ENCODE measurements at regions not wholly inside any gene's neighbourhood (a gene's known extent, or its start where the extent isn't known, plus 50 kb on each side); places are given as distances from the start of the nearest gene placed in this dataset.

- Mint-ChIP-seq H3K27ac (no peak overlapping the region), H3K27me3 (peaks cover 31% of the 10 kb centered on the region), H3K4me3 (no peak overlapping the region), H3K9me3 (ENCODE audit: insufficient read depth) (peaks cover 3% of the 10 kb centered on the region), H3K4me1 (no peaks in the 10 kb centered on the region)
- H4K20me1 ChIP-seq (ENCODE audit: control insufficient read depth, insufficient read depth, low read length, poor library complexity, severe bottlenecking), result no peaks in the 10 kb centered on the region
- peaks cover 0 to 3% (median 1%) of the 10 kb centered on the region in 3 donors for H3K9me3 ChIP-seq (ENCODE audit: control extremely low read depth in 1 of 3, control insufficient read depth in 2 of 3, insufficient read depth in 1 of 3, low read length in 2 of 3)
- no peak overlapping the region for H3K27ac ChIP-seq (ENCODE audit: low read length in 2 of 2)
- H3K4me2 ChIP-seq (replicated peaks; ENCODE audit: low read depth, low read length, poor library complexity, severe bottlenecking), result no peak overlapping the region
- H3K79me2 ChIP-seq (ENCODE audit: control insufficient read depth, insufficient read depth, low read length), result no peaks in the 10 kb centered on the region
- POLR2A ChIA-PET, result no interaction called here
- 24% methylated on average over 6 of the region's 17 CpGs for WGBS (ENCODE audit: insufficient coverage)
- intact Hi-C loops (cut with micrococcal nuclease), result no loop called here
- ATAC-seq (ENCODE audit: low read depth) (no peak), DNase-seq (no peak)
- peaks cover 0 to 16% (median 2%) of the 10 kb centered on the region in 4 experiments for H3K27me3 ChIP-seq (replicated peaks in 1 of 4; ENCODE audit: control extremely low read depth in 1 of 4, control insufficient read depth in 3 of 4, insufficient read depth in 4 of 4, low read length in 3 of 4)
- H3K4me1 ChIP-seq (ENCODE audit: control insufficient read depth in 2 of 2, insufficient read depth in 2 of 2, low read length in 2 of 2), result no peaks in the 10 kb centered on the region
- no peak overlapping the region for H2AFZ ChIP-seq (ENCODE audit: insufficient read depth, low read depth, low read length, poor library complexity, severe bottlenecking)
- no peak overlapping the region for H3K9ac ChIP-seq (ENCODE audit: low read length)
- TF ChIP-seq CTCF (IDR thresholded peaks at IDR 0.05) (no peak), EZH2 (IDR thresholded peaks at IDR 0.05; ENCODE audit: borderline replicate concordance, insufficient read depth, low read depth, low read length, poor library complexity, severe bottlenecking) (no peak)
- CTCF ChIA-PET, result interaction anchor here (1.3 kb wide), 1 partner anchor 164 kb away, joined by 3 read pairs; no protein-coding TSS in a partner anchor
- H3K36me3 ChIP-seq (replicated peaks in 1 of 2; ENCODE audit: control extremely low read depth in 1 of 2, control insufficient read depth in 1 of 2, extremely low read depth in 1 of 2, insufficient read depth in 2 of 2, low read length in 1 of 2), result no peaks in the 10 kb centered on the region
- H3K4me3 ChIP-seq (ENCODE audit: control extremely low read depth in 1 of 5, extremely low read depth in 1 of 5, insufficient read depth in 1 of 5, low read depth in 2 of 5, low read length in 4 of 5), result no peak overlapping the region
Measured at GRCh38 chr2:46814160-46814961, 101.2 kb downstream of the MCFD2 start.

GRCh38 chr2:46813680-46814079 is 101.9 kb downstream of the MCFD2 start:
- ChIA-PET POLR2A (no interaction called here), CTCF (no interaction called here)
- H3K27me3 ChIP-seq (replicated peaks in 1 of 4; ENCODE audit: control extremely low read depth in 1 of 4, control insufficient read depth in 3 of 4, insufficient read depth in 4 of 4, low read length in 3 of 4), result peaks cover 0 to 14% (median 2%) of the 10 kb centered on the region in 4 experiments
- H4K20me1 ChIP-seq (ENCODE audit: control insufficient read depth, insufficient read depth, low read length, poor library complexity, severe bottlenecking), result no peaks in the 10 kb centered on the region
- H3K79me2 ChIP-seq (ENCODE audit: control insufficient read depth, insufficient read depth, low read length), result no peaks in the 10 kb centered on the region
- intact Hi-C loops (cut with micrococcal nuclease), result no loop called here
- H3K4me1 ChIP-seq (ENCODE audit: control insufficient read depth in 2 of 2, insufficient read depth in 2 of 2, low read length in 2 of 2), result no peaks in the 10 kb centered on the region
- H3K4me1 Mint-ChIP-seq, result no peaks in the 10 kb centered on the region
- peaks cover 0 to 3% (median 1%) of the 10 kb centered on the region in 3 donors for H3K9me3 ChIP-seq (ENCODE audit: control extremely low read depth in 1 of 3, control insufficient read depth in 2 of 3, insufficient read depth in 1 of 3, low read length in 2 of 3)
- no peaks in the 10 kb centered on the region for H3K36me3 ChIP-seq (replicated peaks in 1 of 2; ENCODE audit: control extremely low read depth in 1 of 2, control insufficient read depth in 1 of 2, extremely low read depth in 1 of 2, insufficient read depth in 2 of 2, low read length in 1 of 2)
- H3K9ac ChIP-seq (ENCODE audit: low read length), result no peak overlapping the region
- TF ChIP-seq CTCF (IDR thresholded peaks at IDR 0.05), result no peak
- no peak for TF ChIP-seq EZH2 (IDR thresholded peaks at IDR 0.05; ENCODE audit: borderline replicate concordance, insufficient read depth, low read depth, low read length, poor library complexity, severe bottlenecking)
- no peak overlapping the region for H3K4me3 Mint-ChIP-seq
- peaks cover 31% of the 10 kb centered on the region for H3K27me3 Mint-ChIP-seq
- ATAC-seq (ENCODE audit: low read depth), result no peak
- DNase-seq, result no peak
- H3K9me3 Mint-ChIP-seq (ENCODE audit: insufficient read depth), result peaks cover 3% of the 10 kb centered on the region
- H3K4me2 ChIP-seq (replicated peaks; ENCODE audit: low read depth, low read length, poor library complexity, severe bottlenecking), result no peak overlapping the region
- WGBS (ENCODE audit: insufficient coverage), result 96% methylated on average over 4 of the region's 4 CpGs
- H3K27ac ChIP-seq (ENCODE audit: low read length in 2 of 2), result no peak overlapping the region
- H2AFZ ChIP-seq (ENCODE audit: insufficient read depth, low read depth, low read length, poor library complexity, severe bottlenecking), result no peak overlapping the region
- H3K27ac Mint-ChIP-seq, result no peak overlapping the region
- no peak overlapping the region for H3K4me3 ChIP-seq (ENCODE audit: control extremely low read depth in 1 of 5, extremely low read depth in 1 of 5, insufficient read depth in 1 of 5, low read depth in 2 of 5, low read length in 4 of 5)
